ENCODE measurements at regions not wholly inside any gene's neighbourhood (a gene's known extent, or its start where the extent isn't known, plus 50 kb on each side); places are given as distances from the start of the nearest gene placed in this dataset.

GRCh38 chr18:22723773-22724172 lies 209.4 kb upstream of the RBBP8 start:
- TF ChIP-seq, protein P1, sequence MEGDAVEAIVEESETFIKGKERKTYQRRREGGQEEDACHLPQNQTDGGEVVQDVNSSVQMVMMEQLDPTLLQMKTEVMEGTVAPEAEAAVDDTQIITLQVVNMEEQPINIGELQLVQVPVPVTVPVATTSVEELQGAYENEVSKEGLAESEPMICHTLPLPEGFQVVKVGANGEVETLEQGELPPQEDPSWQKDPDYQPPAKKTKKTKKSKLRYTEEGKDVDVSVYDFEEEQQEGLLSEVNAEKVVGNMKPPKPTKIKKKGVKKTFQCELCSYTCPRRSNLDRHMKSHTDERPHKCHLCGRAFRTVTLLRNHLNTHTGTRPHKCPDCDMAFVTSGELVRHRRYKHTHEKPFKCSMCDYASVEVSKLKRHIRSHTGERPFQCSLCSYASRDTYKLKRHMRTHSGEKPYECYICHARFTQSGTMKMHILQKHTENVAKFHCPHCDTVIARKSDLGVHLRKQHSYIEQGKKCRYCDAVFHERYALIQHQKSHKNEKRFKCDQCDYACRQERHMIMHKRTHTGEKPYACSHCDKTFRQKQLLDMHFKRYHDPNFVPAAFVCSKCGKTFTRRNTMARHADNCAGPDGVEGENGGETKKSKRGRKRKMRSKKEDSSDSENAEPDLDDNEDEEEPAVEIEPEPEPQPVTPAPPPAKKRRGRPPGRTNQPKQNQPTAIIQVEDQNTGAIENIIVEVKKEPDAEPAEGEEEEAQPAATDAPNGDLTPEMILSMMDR (IDR thresholded peaks at IDR 0.05; ENCODE audit: low read length): no peak
- no peak for TF ChIP-seq EZH2phosphoT487 (IDR thresholded peaks at IDR 0.05; ENCODE audit: low read length)

Data from MM.1S (cell line).